HG03025 (cell line): ENCODE measurements at regions not wholly inside any gene's neighbourhood (a gene's known extent, or its start where the extent isn't known, plus 50 kb on each side); places are given as distances from the start of the nearest gene placed in this dataset.

Experiments used
- ATAC-seq: cut with Tn5 transposase; IDR thresholded peaks from one replicate; pipeline ENCODE4 v1.9.1; 2021; ENCODE audit warnings: mild to moderate bottlenecking, moderate library complexity; ENCODE audit not compliant: unreplicated experiment, low FRiP score

GRCh38 chr10:3526727-3527501 lies 258.1 kb downstream of the KLF6 start:
- no peak for ATAC-seq

- no peak for ATAC-seq
Measured at GRCh38 chr10:3525832-3526449, 259.1 kb downstream of the KLF6 start.

GRCh38 chr10:3524086-3524960 lies 260.7 kb downstream of the KLF6 start:
- ATAC-seq: no peak

- ATAC-seq: no peak
Measured at GRCh38 chr10:3523309-3524050, 261.5 kb downstream of the KLF6 start.

- no peak for ATAC-seq
Measured at GRCh38 chr10:3516923-3517255, 268.1 kb downstream of the KLF6 start.

GRCh38 chr10:3516234-3516922 lies 268.6 kb downstream of the KLF6 start:
- ATAC-seq: no peak

GRCh38 chr10:3514691-3515090 lies 270.3 kb downstream of the KLF6 start:
- no peak for ATAC-seq

- no peak for ATAC-seq
Measured at GRCh38 chr10:3512263-3512662, 272.7 kb downstream of the KLF6 start.

GRCh38 chr10:3511483-3511882 lies 273.5 kb downstream of the KLF6 start:
- no peak for ATAC-seq

GRCh38 chr10:3510741-3511140 lies 274.3 kb downstream of the KLF6 start:
- ATAC-seq: no peak

GRCh38 chr10:3509355-3509754 lies 275.7 kb downstream of the KLF6 start:
- ATAC-seq: no peak

GRCh38 chr10:3503299-3503698 lies 281.7 kb downstream of the KLF6 start:
- no peak for ATAC-seq

- ATAC-seq: no peak
Measured at GRCh38 chr10:3502673-3503072, 282.3 kb downstream of the KLF6 start.

GRCh38 chr10:3500408-3500856 lies 284.6 kb downstream of the KLF6 start:
- no peak for ATAC-seq

- ATAC-seq: no peak
Measured at GRCh38 chr10:3499120-3499519, 285.9 kb downstream of the KLF6 start.

- ATAC-seq: no peak
Measured at GRCh38 chr10:3497581-3497980, 287.4 kb downstream of the KLF6 start.

GRCh38 chr10:3496138-3496537 lies 288.9 kb downstream of the KLF6 start:
- ATAC-seq: no peak

- ATAC-seq: no peak
Measured at GRCh38 chr10:3495281-3495680, 289.7 kb downstream of the KLF6 start.

- no peak for ATAC-seq
Measured at GRCh38 chr10:3494838-3495230, 290.2 kb downstream of the KLF6 start.
